ENCODE measurements at regions not wholly inside any gene's neighbourhood (a gene's known extent, or its start where the extent isn't known, plus 50 kb on each side); places are given as distances from the start of the nearest gene placed in this dataset.

- DNase-seq (ENCODE audit: unreplicated experiment) = no peak
- H3K36me3 Mint-ChIP-seq (ENCODE audit: insufficient read depth, unreplicated experiment) = no peaks in the 10 kb centered on the region
- no peaks in the 10 kb centered on the region for H3K4me1 Mint-ChIP-seq (ENCODE audit: insufficient read depth, unreplicated experiment)
- no TSS peak for BruUV-seq (replicated peaks)
- H3K9me3 Mint-ChIP-seq (ENCODE audit: unreplicated experiment) = no peaks in the 10 kb centered on the region
- ChIA-PET POLR2A (no interaction called here), CTCF (no interaction called here)
- no peaks in the 10 kb centered on the region for H3K27me3 Mint-ChIP-seq (ENCODE audit: insufficient read depth, unreplicated experiment)
- intact Hi-C loops (cut with micrococcal nuclease) = no loop called here
- no peak overlapping the region for H3K27ac Mint-ChIP-seq (ENCODE audit: low read depth, unreplicated experiment)
- H3K4me3 Mint-ChIP-seq (ENCODE audit: unreplicated experiment) = no peak overlapping the region
- TF ChIP-seq, protein P1, sequence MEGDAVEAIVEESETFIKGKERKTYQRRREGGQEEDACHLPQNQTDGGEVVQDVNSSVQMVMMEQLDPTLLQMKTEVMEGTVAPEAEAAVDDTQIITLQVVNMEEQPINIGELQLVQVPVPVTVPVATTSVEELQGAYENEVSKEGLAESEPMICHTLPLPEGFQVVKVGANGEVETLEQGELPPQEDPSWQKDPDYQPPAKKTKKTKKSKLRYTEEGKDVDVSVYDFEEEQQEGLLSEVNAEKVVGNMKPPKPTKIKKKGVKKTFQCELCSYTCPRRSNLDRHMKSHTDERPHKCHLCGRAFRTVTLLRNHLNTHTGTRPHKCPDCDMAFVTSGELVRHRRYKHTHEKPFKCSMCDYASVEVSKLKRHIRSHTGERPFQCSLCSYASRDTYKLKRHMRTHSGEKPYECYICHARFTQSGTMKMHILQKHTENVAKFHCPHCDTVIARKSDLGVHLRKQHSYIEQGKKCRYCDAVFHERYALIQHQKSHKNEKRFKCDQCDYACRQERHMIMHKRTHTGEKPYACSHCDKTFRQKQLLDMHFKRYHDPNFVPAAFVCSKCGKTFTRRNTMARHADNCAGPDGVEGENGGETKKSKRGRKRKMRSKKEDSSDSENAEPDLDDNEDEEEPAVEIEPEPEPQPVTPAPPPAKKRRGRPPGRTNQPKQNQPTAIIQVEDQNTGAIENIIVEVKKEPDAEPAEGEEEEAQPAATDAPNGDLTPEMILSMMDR (IDR thresholded peaks at IDR 0.05; ENCODE audit: unreplicated experiment) = no peak
Observed at GRCh38 chr5:103910786-103911185, 348.2 kb upstream of the NUDT12 start.

DNA sequence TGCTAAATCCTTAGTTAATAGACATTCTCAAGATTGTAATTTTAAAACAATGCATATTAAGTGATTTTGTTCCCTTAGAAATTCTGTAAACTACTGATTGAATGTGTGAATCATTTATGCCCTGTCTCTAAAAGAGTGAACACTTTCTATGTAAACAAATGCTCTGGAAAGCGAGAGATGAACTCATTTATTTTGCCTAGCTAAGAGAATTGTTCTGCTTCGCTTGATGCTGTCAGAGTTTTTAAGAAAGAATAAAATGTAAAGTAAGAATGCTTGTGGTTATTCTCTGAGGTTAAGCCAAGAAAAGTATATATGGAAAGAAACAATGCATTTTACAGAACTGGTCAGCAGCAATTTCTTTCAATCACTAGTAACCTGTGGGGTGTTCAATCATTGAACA, 347.4 kb upstream of the NUDT12 start:
- ChIA-PET POLR2A (no interaction called here), CTCF (no interaction called here)
- Mint-ChIP-seq H3K4me3 (ENCODE audit: unreplicated experiment) (no peak overlapping the region), H3K9me3 (ENCODE audit: unreplicated experiment) (no peaks in the 10 kb centered on the region), H3K27me3 (ENCODE audit: insufficient read depth, unreplicated experiment) (no peaks in the 10 kb centered on the region), H3K27ac (ENCODE audit: low read depth, unreplicated experiment) (no peak overlapping the region), H3K4me1 (ENCODE audit: insufficient read depth, unreplicated experiment) (no peaks in the 10 kb centered on the region), H3K36me3 (ENCODE audit: insufficient read depth, unreplicated experiment) (no peaks in the 10 kb centered on the region)
- intact Hi-C loops (cut with micrococcal nuclease) = no loop called here
- TF ChIP-seq, protein P1 (IDR thresholded peaks at IDR 0.05; ENCODE audit: unreplicated experiment) = no peak
- BruUV-seq (replicated peaks) = no TSS peak
- no peak for DNase-seq (ENCODE audit: unreplicated experiment)

DNA sequence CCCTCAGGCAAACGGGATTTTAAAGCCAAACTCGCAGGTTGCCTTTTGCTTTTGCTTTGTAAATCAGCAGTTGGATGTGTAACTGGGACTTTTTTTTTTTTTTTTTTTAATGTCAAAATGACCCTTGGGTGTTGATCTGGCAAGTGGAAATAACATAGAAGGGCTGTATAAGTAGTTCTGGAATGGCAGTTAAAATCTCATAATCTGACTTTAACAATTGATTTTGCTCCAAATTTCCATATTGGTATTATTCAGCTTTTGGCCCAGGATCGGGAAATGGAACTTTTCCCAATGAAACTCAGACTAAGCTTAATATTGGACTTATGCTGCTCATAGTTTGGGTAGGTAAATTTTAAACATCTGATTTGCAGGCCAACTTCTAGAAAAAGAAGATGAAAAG, 346.8 kb upstream of the NUDT12 start:
- CTCF ChIA-PET = interaction anchor here (0.6 kb wide), 1 partner anchor 1327 kb away, joined by 5 read pairs; no protein-coding TSS in a partner anchor
- no peaks in the 10 kb centered on the region for H3K4me1 Mint-ChIP-seq (ENCODE audit: insufficient read depth, unreplicated experiment)
- H3K9me3 Mint-ChIP-seq (ENCODE audit: unreplicated experiment) = peaks cover 3% of the 10 kb centered on the region
- TF ChIP-seq, protein P1 (IDR thresholded peaks at IDR 0.05; ENCODE audit: unreplicated experiment) = no peak
- no peaks in the 10 kb centered on the region for H3K27me3 Mint-ChIP-seq (ENCODE audit: insufficient read depth, unreplicated experiment)
- no peak overlapping the region for H3K27ac Mint-ChIP-seq (ENCODE audit: low read depth, unreplicated experiment)
- POLR2A ChIA-PET = no interaction called here
- no TSS peak for BruUV-seq (replicated peaks)
- intact Hi-C loops (cut with micrococcal nuclease) = no loop called here
- no peaks in the 10 kb centered on the region for H3K36me3 Mint-ChIP-seq (ENCODE audit: insufficient read depth, unreplicated experiment)
- DNase-seq (ENCODE audit: unreplicated experiment) = no peak
- no peak overlapping the region for H3K4me3 Mint-ChIP-seq (ENCODE audit: unreplicated experiment)

DNA sequence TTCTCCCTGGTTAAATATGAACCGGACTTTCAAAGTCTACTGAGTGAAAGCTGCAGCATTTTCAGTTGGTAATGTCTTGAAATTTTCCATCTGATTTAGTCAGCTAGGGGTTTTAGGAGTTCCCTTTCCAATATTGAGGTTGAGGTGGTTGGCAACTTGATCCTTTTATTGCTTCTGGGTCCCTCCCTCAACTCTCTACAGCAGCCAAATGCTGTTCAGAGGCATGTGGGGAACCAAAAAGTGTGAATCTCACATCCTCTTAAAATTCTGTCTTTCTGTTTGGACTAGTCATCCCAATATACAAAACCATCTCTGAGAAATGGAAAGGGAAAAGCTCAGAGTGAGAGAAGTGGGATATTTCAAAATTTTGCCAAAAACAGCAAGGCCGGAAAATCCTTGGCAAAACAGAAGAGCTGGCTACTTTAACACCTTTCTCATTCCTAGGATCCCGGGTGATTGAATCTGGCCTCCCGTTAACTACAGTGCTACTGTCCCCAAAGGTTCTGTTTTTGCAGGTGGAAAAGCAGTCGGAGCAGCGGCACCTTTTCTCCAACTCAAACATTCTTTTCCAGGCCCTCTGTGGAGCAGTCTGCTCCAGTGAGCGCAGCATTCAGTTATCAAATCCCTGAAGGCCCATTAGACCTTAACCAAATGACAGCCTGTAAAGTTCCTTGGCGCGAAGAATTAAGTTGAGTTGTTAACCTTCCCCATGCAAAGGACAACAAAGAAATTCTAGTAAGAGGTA, 345.9 kb upstream of the NUDT12 start:
- ChIA-PET CTCF (interaction anchor here (0.6 kb wide), 1 partner anchor 1326 kb away, joined by 5 read pairs; no protein-coding TSS in a partner anchor), POLR2A (no interaction called here)
- no TSS peak for BruUV-seq (replicated peaks)
- Mint-ChIP-seq H3K36me3 (ENCODE audit: insufficient read depth, unreplicated experiment) (no peaks in the 10 kb centered on the region), H3K9me3 (ENCODE audit: unreplicated experiment) (peaks cover 10% of the 10 kb centered on the region), H3K4me1 (ENCODE audit: insufficient read depth, unreplicated experiment) (no peaks in the 10 kb centered on the region), H3K27ac (ENCODE audit: low read depth, unreplicated experiment) (no peak overlapping the region), H3K4me3 (ENCODE audit: unreplicated experiment) (no peak overlapping the region), H3K27me3 (ENCODE audit: insufficient read depth, unreplicated experiment) (no peaks in the 10 kb centered on the region)
- intact Hi-C loops (cut with micrococcal nuclease) = no loop called here
- TF ChIP-seq, protein P1 (IDR thresholded peaks at IDR 0.05; ENCODE audit: unreplicated experiment) = no peak
- DNase-seq (ENCODE audit: unreplicated experiment) = no peak

Measured in MCF 10A (cell line).